ENCODE measurements at regions not wholly inside any gene's neighbourhood (a gene's known extent, or its start where the extent isn't known, plus 50 kb on each side); places are given as distances from the start of the nearest gene placed in this dataset.

DNA sequence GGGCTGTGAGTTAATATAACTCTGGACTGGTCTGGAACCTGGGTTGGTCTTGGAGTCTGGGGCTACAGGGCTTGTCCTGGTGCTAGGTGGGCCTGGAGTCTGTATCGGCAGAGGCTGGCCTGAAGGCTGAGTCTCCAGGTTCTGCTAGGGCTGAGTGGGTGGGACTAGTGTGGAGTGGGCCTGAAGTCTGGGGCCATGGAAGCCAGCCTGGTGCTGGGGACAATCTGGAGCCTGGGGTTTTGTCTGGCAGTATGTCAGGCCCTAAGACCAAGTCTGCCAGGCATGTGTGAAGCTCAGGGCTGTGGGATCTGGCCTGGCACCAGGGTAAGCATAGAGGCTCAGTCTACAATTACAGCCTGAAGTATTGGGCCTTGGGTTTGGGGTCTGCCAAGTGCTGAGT, 742.6 kb upstream of the GRIA3 start:
- TF ChIP-seq, protein P1, sequence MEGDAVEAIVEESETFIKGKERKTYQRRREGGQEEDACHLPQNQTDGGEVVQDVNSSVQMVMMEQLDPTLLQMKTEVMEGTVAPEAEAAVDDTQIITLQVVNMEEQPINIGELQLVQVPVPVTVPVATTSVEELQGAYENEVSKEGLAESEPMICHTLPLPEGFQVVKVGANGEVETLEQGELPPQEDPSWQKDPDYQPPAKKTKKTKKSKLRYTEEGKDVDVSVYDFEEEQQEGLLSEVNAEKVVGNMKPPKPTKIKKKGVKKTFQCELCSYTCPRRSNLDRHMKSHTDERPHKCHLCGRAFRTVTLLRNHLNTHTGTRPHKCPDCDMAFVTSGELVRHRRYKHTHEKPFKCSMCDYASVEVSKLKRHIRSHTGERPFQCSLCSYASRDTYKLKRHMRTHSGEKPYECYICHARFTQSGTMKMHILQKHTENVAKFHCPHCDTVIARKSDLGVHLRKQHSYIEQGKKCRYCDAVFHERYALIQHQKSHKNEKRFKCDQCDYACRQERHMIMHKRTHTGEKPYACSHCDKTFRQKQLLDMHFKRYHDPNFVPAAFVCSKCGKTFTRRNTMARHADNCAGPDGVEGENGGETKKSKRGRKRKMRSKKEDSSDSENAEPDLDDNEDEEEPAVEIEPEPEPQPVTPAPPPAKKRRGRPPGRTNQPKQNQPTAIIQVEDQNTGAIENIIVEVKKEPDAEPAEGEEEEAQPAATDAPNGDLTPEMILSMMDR (IDR thresholded peaks at IDR 0.05; ENCODE audit: borderline replicate concordance, extremely low read depth, low read length, poor library complexity, severe bottlenecking): no peak
- no peak for TF ChIP-seq EZH2 (IDR thresholded peaks at IDR 0.05; ENCODE audit: borderline replicate concordance, low read depth, low read length, severe bottlenecking)
- ATAC-seq (ENCODE audit: insufficient read depth, low read depth): no peak

DNA sequence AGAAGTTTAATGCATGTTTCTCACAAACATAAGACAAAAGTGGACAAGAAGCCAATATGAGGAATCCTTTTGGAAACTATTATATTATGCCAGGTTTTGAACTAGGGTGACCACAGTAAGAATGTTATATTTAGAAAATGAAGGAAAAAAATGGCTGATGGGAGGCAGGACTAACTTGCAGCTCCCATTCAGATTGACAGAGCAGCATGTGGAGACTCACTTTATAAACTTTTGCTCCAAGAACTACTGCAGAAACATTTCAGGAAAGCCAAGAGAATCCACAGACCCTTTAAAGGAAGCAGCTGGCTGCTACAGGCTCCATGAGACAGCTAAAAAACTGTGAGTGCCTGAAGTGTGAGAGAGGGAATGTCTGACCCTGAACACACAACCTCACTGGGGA, 738.6 kb upstream of the GRIA3 start:
- H2AFZ ChIP-seq (ENCODE audit: low read depth, low read length): no peak overlapping the region; the same call in 1 of the 2 replicates
- no peak for ATAC-seq (ENCODE audit: insufficient read depth, low read depth)

More for the DNA sequence above, 742.6 kb upstream of the GRIA3 start:
- H2AFZ ChIP-seq (ENCODE audit: low read depth, low read length): no peak overlapping the region
- H3K4me1 ChIP-seq (ENCODE audit: insufficient read depth, low read length): no peaks in the 10 kb centered on the region
- no peaks in the 10 kb centered on the region for H3K36me3 ChIP-seq (ENCODE audit: insufficient read depth, low read length)
- no peaks in the 10 kb centered on the region for H3K79me2 ChIP-seq (ENCODE audit: insufficient read depth, low read length)
- H3K4me3 ChIP-seq (ENCODE audit: low read depth in 1 of 2, low read length in 2 of 2): no peak overlapping the region
- H4K20me1 ChIP-seq (ENCODE audit: insufficient read depth, low read length): no peaks in the 10 kb centered on the region
- no peaks in the 10 kb centered on the region for H3K27me3 ChIP-seq (ENCODE audit: insufficient read depth, low read length, poor library complexity)
- DNase-seq: no peak
- no peaks in the 10 kb centered on the region for H3K9me3 ChIP-seq (ENCODE audit: insufficient read depth, low read length, severe bottlenecking)
- no peak overlapping the region for H3K4me2 ChIP-seq (ENCODE audit: insufficient read depth, low read length)
- H3K9ac ChIP-seq (ENCODE audit: low read depth, low read length): no peak overlapping the region
- no peak overlapping the region for H3K27ac ChIP-seq (ENCODE audit: low read length)

DNA sequence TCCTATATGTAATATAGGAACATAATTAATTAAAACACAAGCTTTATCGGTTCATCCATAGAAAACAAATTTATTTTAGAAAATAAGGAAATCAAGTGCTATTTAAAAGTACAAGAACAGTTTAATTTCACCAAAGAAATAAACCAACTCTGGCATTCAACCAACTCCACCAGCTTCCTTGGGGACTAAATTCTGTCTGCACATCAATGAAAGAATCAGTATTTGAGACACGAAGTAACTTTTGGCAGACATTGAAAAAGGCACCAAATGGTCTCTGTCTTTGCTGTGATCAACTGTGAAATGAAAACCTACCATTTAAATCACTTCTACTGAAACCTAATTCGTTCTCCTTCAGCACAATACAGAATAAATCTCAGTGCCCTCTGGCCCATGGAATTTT, 719.7 kb upstream of the GRIA3 start:
- ATAC-seq (ENCODE audit: insufficient read depth, low read depth) (no peak), DNase-seq (no peak)
- peaks cover 8% of the 10 kb centered on the region for H3K4me1 ChIP-seq (ENCODE audit: insufficient read depth, low read length)
- H3K9me3 ChIP-seq (ENCODE audit: insufficient read depth, low read length, severe bottlenecking): no peaks in the 10 kb centered on the region
- no peak overlapping the region for H3K4me3 ChIP-seq (ENCODE audit: low read depth in 1 of 2, low read length in 2 of 2)
- H3K27ac ChIP-seq (ENCODE audit: low read length): no peak overlapping the region
- no peak overlapping the region for H3K4me2 ChIP-seq (ENCODE audit: insufficient read depth, low read length)
- H3K27me3 ChIP-seq (ENCODE audit: insufficient read depth, low read length, poor library complexity): no peaks in the 10 kb centered on the region
- H3K9ac ChIP-seq (ENCODE audit: low read depth, low read length): no peak overlapping the region
- no peaks in the 10 kb centered on the region for H4K20me1 ChIP-seq (ENCODE audit: insufficient read depth, low read length)
- H3K79me2 ChIP-seq (ENCODE audit: insufficient read depth, low read length): no peaks in the 10 kb centered on the region
- TF ChIP-seq, protein P1 (IDR thresholded peaks at IDR 0.05; ENCODE audit: borderline replicate concordance, extremely low read depth, low read length, poor library complexity, severe bottlenecking): no peak
- no peak for TF ChIP-seq EZH2 (IDR thresholded peaks at IDR 0.05; ENCODE audit: borderline replicate concordance, low read depth, low read length, severe bottlenecking)
- no peaks in the 10 kb centered on the region for H3K36me3 ChIP-seq (ENCODE audit: insufficient read depth, low read length)
- no peak overlapping the region for H2AFZ ChIP-seq (ENCODE audit: low read depth, low read length)

More for the DNA sequence above, 738.6 kb upstream of the GRIA3 start:
- Histone ChIP-seq H3K4me3 (ENCODE audit: low read depth in 1 of 2, low read length in 2 of 2) (no peak overlapping the region), H4K20me1 (ENCODE audit: insufficient read depth, low read length) (no peaks in the 10 kb centered on the region), H3K4me1 (ENCODE audit: insufficient read depth, low read length) (no peaks in the 10 kb centered on the region), H3K36me3 (ENCODE audit: insufficient read depth, low read length) (no peaks in the 10 kb centered on the region), H3K27ac (ENCODE audit: low read length) (no peak overlapping the region), H3K9me3 (ENCODE audit: insufficient read depth, low read length, severe bottlenecking) (no peaks in the 10 kb centered on the region), H3K9ac (ENCODE audit: low read depth, low read length) (no peak overlapping the region), H3K4me2 (ENCODE audit: insufficient read depth, low read length) (no peak overlapping the region), H3K27me3 (ENCODE audit: insufficient read depth, low read length, poor library complexity) (no peaks in the 10 kb centered on the region), H3K79me2 (ENCODE audit: insufficient read depth, low read length) (no peaks in the 10 kb centered on the region)
- TF ChIP-seq, protein P1 (IDR thresholded peaks at IDR 0.05; ENCODE audit: borderline replicate concordance, extremely low read depth, low read length, poor library complexity, severe bottlenecking): no peak
- TF ChIP-seq EZH2 (IDR thresholded peaks at IDR 0.05; ENCODE audit: borderline replicate concordance, low read depth, low read length, severe bottlenecking): no peak
- DNase-seq: no peak

DNA sequence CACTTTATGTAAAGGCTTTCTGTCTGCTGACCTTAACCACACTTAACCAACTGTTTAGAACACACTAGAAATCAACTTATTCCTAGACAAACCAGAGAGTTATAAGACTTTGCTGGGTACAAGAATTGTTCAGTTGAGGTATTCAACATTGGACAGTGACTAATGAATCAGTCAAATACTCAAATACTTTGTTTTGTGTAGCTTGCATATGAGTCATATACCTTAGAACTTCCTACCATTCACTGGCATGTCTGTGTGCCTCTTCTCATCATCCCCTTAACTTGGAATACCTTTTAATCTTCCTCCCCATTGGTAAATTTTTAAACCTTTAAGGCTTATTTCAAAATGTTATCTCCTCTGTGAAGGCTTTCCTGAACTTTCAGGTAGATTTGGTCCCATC, 708.8 kb upstream of the GRIA3 start:
- Histone ChIP-seq H3K27ac (ENCODE audit: low read length) (no peak overlapping the region), H3K27me3 (ENCODE audit: insufficient read depth, low read length, poor library complexity) (no peaks in the 10 kb centered on the region), H3K9me3 (ENCODE audit: insufficient read depth, low read length, severe bottlenecking) (no peaks in the 10 kb centered on the region), H3K4me3 (ENCODE audit: low read depth in 1 of 2, low read length in 2 of 2) (no peak overlapping the region), H3K9ac (ENCODE audit: low read depth, low read length) (no peak overlapping the region), H3K4me1 (ENCODE audit: insufficient read depth, low read length) (peaks cover 11% of the 10 kb centered on the region), H3K79me2 (ENCODE audit: insufficient read depth, low read length) (no peaks in the 10 kb centered on the region), H4K20me1 (ENCODE audit: insufficient read depth, low read length) (no peaks in the 10 kb centered on the region), H2AFZ (ENCODE audit: low read depth, low read length) (no peak overlapping the region), H3K36me3 (ENCODE audit: insufficient read depth, low read length) (no peaks in the 10 kb centered on the region), H3K4me2 (ENCODE audit: insufficient read depth, low read length) (no peak overlapping the region)
- no peak for DNase-seq
- TF ChIP-seq EZH2 (IDR thresholded peaks at IDR 0.05; ENCODE audit: borderline replicate concordance, low read depth, low read length, severe bottlenecking): no peak
- TF ChIP-seq, protein P1 (IDR thresholded peaks at IDR 0.05; ENCODE audit: borderline replicate concordance, extremely low read depth, low read length, poor library complexity, severe bottlenecking): no peak
- no peak for ATAC-seq (ENCODE audit: insufficient read depth, low read depth)

Data from DND-41 (cell line).